Gastroesophageal sphincter (tissue), 4 donors: ENCODE measurements at regions not wholly inside any gene's neighbourhood (a gene's known extent, or its start where the extent isn't known, plus 50 kb on each side); places are given as distances from the start of the nearest gene placed in this dataset.

ENCODE experiments used
- ATAC-seq: fragments of 150-250 bp; one replicate; pipeline ENCODE4 v1.9.1; 2016; ENCODE audit warnings: mild to moderate bottlenecking, moderate library complexity
- H3K27ac ChIP-seq, 4 donors: fragments of 200-600 bp; sonication (generic) in 3 of 4; 1 replicate in 3 of 4; 2 replicates in 1 of 4; pipeline ENCODE4 v1.5.1; 2016 to 2019
- H3K27me3 ChIP-seq: fragments of 200-600 bp; sonication (generic); one replicate; pipeline ENCODE4 v1.5.1; 2019
- H3K36me3 ChIP-seq, 2 donors: fragments of 200-600 bp; sonication (generic); one replicate each; pipeline ENCODE4 v1.5.1; 2019; ENCODE audit warnings: control low read depth in 1 of 2
- H3K4me1 ChIP-seq, 3 donors: fragments of 200-600 bp; sonication (generic); 1 replicate in 2 of 3; 2 replicates in 1 of 3; pipeline ENCODE4 v1.5.1; 2016 to 2019; ENCODE audit warnings: control low read depth in 2 of 3
- H3K4me3 ChIP-seq, 2 donors: fragments of 200-600 bp; sonication (generic); one replicate each; pipeline ENCODE4 v1.5.1; 2019; ENCODE audit warnings: mild to moderate bottlenecking in 1 of 2, moderate library complexity in 1 of 2
- H3K9me3 ChIP-seq, 3 donors: fragments of 200-600 bp; sonication (generic); one replicate each; pipeline ENCODE4 v1.5.1; 2017 to 2019; ENCODE audit warnings: control low read depth in 2 of 3
- CTCF ChIP-seq, 4 experiments: fragments of 200-600 bp in 2 of 4; fragments of 450-650 bp in 2 of 4; sonication (generic) in 1 of 4; IDR thresholded peaks; one replicate each; pipeline ENCODE4 v1.5.1; 2017 to 2019; ENCODE audit warnings: antibody characterized with exemption in 4 of 4, mild to moderate bottlenecking in 2 of 4, moderate library complexity in 2 of 4
- EP300 ChIP-seq: sonication (generic); formaldehyde crosslinking; IDR thresholded peaks from one replicate; pipeline ENCODE4 v1.6.1; 2017; ENCODE audit warnings: antibody characterized with exemption, mild to moderate bottlenecking
- POLR2A ChIP-seq, 2 donors: fragments of 450-650 bp; IDR thresholded peaks; one replicate each; pipeline ENCODE4 v1.6.1; 2017; ENCODE audit warnings: antibody characterized with exemption in 2 of 2, mild to moderate bottlenecking in 2 of 2, moderate library complexity in 1 of 2
- POLR2AphosphoS5 ChIP-seq: sonication (generic); formaldehyde crosslinking; IDR thresholded peaks from one replicate; pipeline ENCODE4 v1.6.1; 2017; ENCODE audit warnings: antibody characterized with exemption
- WGBS, 2 donors: methylation state at CpG; one replicate each; pipeline ENCODE4 v1.1.5; 2018; ENCODE audit warnings: low coverage in 1 of 2; 5-methylcytosine and 5-hydroxymethylcytosine counted together

- H3K36me3 ChIP-seq, result no peaks in the 10 kb centered on the region
- WGBS, 2 donors, result 91 to 97% methylated on average over 6 of the region's 6 CpGs
- TF ChIP-seq CTCF (IDR thresholded peaks at IDR 0.05) (no peak), EP300 (no peak), POLR2A (IDR thresholded peaks at IDR 0.05) (no peak), POLR2AphosphoS5 (no peak)
- H3K4me3 ChIP-seq, result no peak overlapping the region
- H3K27ac ChIP-seq, result no peak overlapping the region
- no peaks in the 10 kb centered on the region for H3K27me3 ChIP-seq
- H3K9me3 ChIP-seq, result peaks cover 0 to 4% (median 0%) of the 10 kb centered on the region in 3 donors
- ATAC-seq, result no peak
- no peaks in the 10 kb centered on the region for H3K4me1 ChIP-seq
These were observed 167.5 kb upstream of the CWC22 start for GRCh38 chr2:180174580-180174979.

- H3K4me3 ChIP-seq, result no peak overlapping the region
- no peaks in the 10 kb centered on the region for H3K4me1 ChIP-seq
- H3K9me3 ChIP-seq, result peaks cover 0 to 10% (median 0%) of the 10 kb centered on the region in 3 donors
- no peaks in the 10 kb centered on the region for H3K36me3 ChIP-seq
- ATAC-seq, result no peak
- H3K27me3 ChIP-seq, result no peaks in the 10 kb centered on the region
- H3K27ac ChIP-seq, result no peak overlapping the region
- TF ChIP-seq POLR2A (IDR thresholded peaks at IDR 0.05) (no peak), EP300 (no peak), CTCF (IDR thresholded peaks at IDR 0.05) (no peak), POLR2AphosphoS5 (no peak)
These were observed 162.4 kb upstream of the CWC22 start for GRCh38 chr2:180169474-180169873.

GRCh38 chr2:180161415-180161814 is 154.3 kb upstream of the CWC22 start:
- Histone ChIP-seq H3K9me3 (no peaks in the 10 kb centered on the region), H3K27me3 (no peaks in the 10 kb centered on the region), H3K4me1 (no peaks in the 10 kb centered on the region), H3K4me3 (no peak overlapping the region), H3K36me3 (no peaks in the 10 kb centered on the region), H3K27ac (no peak overlapping the region)
- ATAC-seq, result no peak
- WGBS, 2 donors, result 69 to 86% methylated on average over 2 of the region's 2 CpGs
- TF ChIP-seq CTCF (IDR thresholded peaks at IDR 0.05) (no peak), POLR2A (IDR thresholded peaks at IDR 0.05) (no peak), POLR2AphosphoS5 (no peak), EP300 (no peak)

GRCh38 chr2:180159921-180160320 is 152.8 kb upstream of the CWC22 start:
- 82 to 88% methylated on average over 2 of the region's 2 CpGs for WGBS, 2 donors
- ATAC-seq, result no peak
- H3K4me3 ChIP-seq, result no peak overlapping the region
- H3K27me3 ChIP-seq, result no peaks in the 10 kb centered on the region
- H3K9me3 ChIP-seq, result no peaks in the 10 kb centered on the region
- no peaks in the 10 kb centered on the region for H3K4me1 ChIP-seq
- TF ChIP-seq POLR2AphosphoS5 (no peak), POLR2A (IDR thresholded peaks at IDR 0.05) (no peak), CTCF (IDR thresholded peaks at IDR 0.05) (no peak), EP300 (no peak)
- H3K36me3 ChIP-seq, result no peaks in the 10 kb centered on the region
- no peak overlapping the region for H3K27ac ChIP-seq

- no peak overlapping the region for H3K27ac ChIP-seq
- H3K36me3 ChIP-seq, result no peaks in the 10 kb centered on the region
- H3K27me3 ChIP-seq, result no peaks in the 10 kb centered on the region
- WGBS, 2 donors, result 53 to 67% methylated on average over 2 of the region's 2 CpGs
- H3K4me3 ChIP-seq, result no peak overlapping the region
- TF ChIP-seq POLR2AphosphoS5 (no peak), EP300 (no peak), CTCF (IDR thresholded peaks at IDR 0.05) (no peak), POLR2A (IDR thresholded peaks at IDR 0.05) (no peak)
- H3K9me3 ChIP-seq, result no peaks in the 10 kb centered on the region
- no peaks in the 10 kb centered on the region for H3K4me1 ChIP-seq
- no peak for ATAC-seq
These were observed 151.9 kb upstream of the CWC22 start for GRCh38 chr2:180158961-180159360.
